Fibroblast of villous mesenchyme (primary cell): ENCODE measurements at regions not wholly inside any gene's neighbourhood (a gene's known extent, or its start where the extent isn't known, plus 50 kb on each side); places are given as distances from the start of the nearest gene placed in this dataset.

Source experiments
- DNase-seq: peaks from one replicate; pipeline ENCODE4 v3.0.0-alpha.2; 2010; ENCODE audit warnings: low read depth
- H3K4me3 ChIP-seq: 2 replicates; pipeline ENCODE4 v1.5.1; 2011; ENCODE audit warnings: low read depth, mild to moderate bottlenecking, low read length
- CTCF ChIP-seq: IDR thresholded peaks from 2 replicates; pipeline ENCODE4 v1.5.1; 2012; ENCODE audit warnings: low read depth, mild to moderate bottlenecking, low read length; ENCODE audit not compliant: insufficient read depth

- TF ChIP-seq CTCF: no peak
- no peak overlapping the region for H3K4me3 ChIP-seq
- DNase-seq: no peak
Observed at GRCh38 chr3:104781112-104781511, 585.6 kb upstream of the ALCAM start.

GRCh38 chr3:104785947-104786346, 580.8 kb upstream of the ALCAM start:
- DNase-seq: no peak
- TF ChIP-seq CTCF: no peak
- H3K4me3 ChIP-seq: no peak overlapping the region

- no peak overlapping the region for H3K4me3 ChIP-seq
- no peak for DNase-seq
- no peak for TF ChIP-seq CTCF
Observed at GRCh38 chr3:104787306-104787705, 579.4 kb upstream of the ALCAM start.

- DNase-seq: no peak
- TF ChIP-seq CTCF: no peak
- no peak overlapping the region for H3K4me3 ChIP-seq
Observed at GRCh38 chr3:104788807-104789206, 577.9 kb upstream of the ALCAM start.

DNA sequence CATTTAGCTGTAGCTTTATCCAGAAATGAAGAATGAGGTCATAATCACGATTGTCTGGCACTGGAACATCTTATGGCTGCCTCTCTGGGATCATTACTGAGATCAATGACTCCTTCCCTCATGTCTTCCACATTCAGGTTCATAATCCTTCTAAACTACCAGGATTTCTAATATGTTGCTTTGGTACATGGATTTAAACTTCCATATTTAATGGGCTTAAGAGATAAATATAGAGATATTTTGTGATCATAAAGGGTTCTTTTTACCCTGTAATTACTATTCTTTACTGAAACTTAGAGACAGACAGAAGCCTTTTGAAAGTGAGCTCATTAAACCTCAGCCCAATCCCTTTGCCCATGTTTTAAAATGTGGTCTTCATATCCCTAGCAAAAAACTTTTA, 575.4 kb upstream of the ALCAM start:
- no peak for DNase-seq
- H3K4me3 ChIP-seq: no peak overlapping the region
- TF ChIP-seq CTCF: no peak

DNA sequence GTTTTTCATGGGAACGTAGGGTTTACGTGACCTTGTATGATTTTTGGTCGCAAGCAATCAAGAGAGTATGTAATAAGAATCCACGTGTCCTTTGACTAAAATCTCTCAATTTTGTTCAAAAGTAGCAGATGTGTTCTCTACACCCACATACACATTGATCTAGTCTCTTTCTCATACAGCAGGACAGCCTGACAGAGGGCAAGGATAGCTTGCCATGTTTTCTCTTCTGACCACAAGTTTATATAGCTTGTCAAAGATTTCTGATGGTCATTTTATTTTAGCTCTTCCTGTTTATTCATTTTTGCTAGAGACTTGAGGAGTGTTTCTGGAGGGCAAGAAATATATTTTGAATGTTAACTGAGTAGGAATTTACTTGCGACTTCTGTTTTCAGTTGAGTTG, 570.2 kb upstream of the ALCAM start:
- DNase-seq: peak; percentile 63
- no peak overlapping the region for H3K4me3 ChIP-seq
- no peak for TF ChIP-seq CTCF

DNA sequence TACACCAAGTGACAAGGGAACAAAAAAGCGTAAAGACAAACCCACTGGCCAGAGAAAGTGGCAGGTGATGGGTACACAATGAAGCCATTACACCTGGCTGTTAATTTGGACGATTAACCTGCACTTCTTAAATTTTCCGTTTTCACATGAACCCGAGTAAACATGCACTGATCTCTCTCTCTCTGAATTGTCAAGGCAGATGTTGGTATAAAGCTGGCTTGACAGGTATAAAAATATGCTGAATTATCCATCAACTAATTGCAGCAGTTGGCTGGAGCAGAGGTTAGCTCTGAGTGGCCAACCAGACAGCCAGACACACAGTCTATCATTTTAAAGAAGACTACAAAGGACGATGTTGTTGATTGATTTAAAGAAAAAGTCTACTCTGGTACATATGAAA, 561.7 kb upstream of the ALCAM start:
- DNase-seq: no peak
- no peak for TF ChIP-seq CTCF
- H3K4me3 ChIP-seq: no peak overlapping the region
